WTC11 (cell line): ENCODE measurements at regions not wholly inside any gene's neighbourhood (a gene's known extent, or its start where the extent isn't known, plus 50 kb on each side); places are given as distances from the start of the nearest gene placed in this dataset.

Experiments
- ATAC-seq: fragments of 200-7000 bp; cut with Tn5 transposase; 2 replicates; pipeline ENCODE4 v1.10.0; 2021; ENCODE audit warnings: mild to moderate bottlenecking, moderate library complexity
- CTCF ChIA-PET: fragments of 300-600 bp; sonication (Branson Sonifier 250); formaldehyde crosslinking; loops from one replicate; lab custom pipeline; 2021; ENCODE audit warnings: antibody characterized with exemption; lab: Charles Lee
- POLR2A ChIA-PET: fragments of 350-600 bp; sonication (Branson Sonifier 250); formaldehyde crosslinking; loops from one replicate; lab custom pipeline; 2021; ENCODE audit warnings: antibody characterized with exemption; lab: Charles Lee
- DNase-seq: peaks from one replicate; pipeline ENCODE4 v3.0.0; 2021; ENCODE audit warnings: low spot score
- H3K27ac Mint-ChIP-seq: 2 replicates; pipeline ENCODE4 v1.8.0; 2021; ENCODE audit warnings: mixed read lengths
- H3K27me3 Mint-ChIP-seq: 2 replicates; pipeline ENCODE4 v1.8.0; 2021; ENCODE audit warnings: low read depth, mild to moderate bottlenecking, moderate library complexity, mixed read lengths
- H3K36me3 Mint-ChIP-seq: 2 replicates; pipeline ENCODE4 v1.8.0; 2021; ENCODE audit warnings: mixed read lengths
- H3K4me1 Mint-ChIP-seq: 2 replicates; pipeline ENCODE4 v1.8.0; 2022; ENCODE audit warnings: mixed read lengths
- H3K4me3 Mint-ChIP-seq: 2 replicates; pipeline ENCODE4 v1.8.0; 2021; ENCODE audit warnings: mild to moderate bottlenecking, moderate library complexity, mixed read lengths
- H3K9me3 Mint-ChIP-seq: 2 replicates; pipeline ENCODE4 v1.8.0; 2021; ENCODE audit warnings: mixed read lengths
- CBFB ChIP-seq: sonication (generic); formaldehyde crosslinking; IDR thresholded peaks from 2 replicates; pipeline ENCODE4 v1.8.1; 2022; ENCODE audit warnings: mild to moderate bottlenecking, low read depth, missing genetic modification reagents
- CREM ChIP-seq: sonication (generic); formaldehyde crosslinking; IDR thresholded peaks from 2 replicates; pipeline ENCODE4 v1.8.1; 2022; ENCODE audit warnings: mild to moderate bottlenecking, missing genetic modification reagents, moderate library complexity
- ELF4 ChIP-seq: sonication (generic); formaldehyde crosslinking; IDR thresholded peaks from 2 replicates; pipeline ENCODE4 v1.8.1; 2022; ENCODE audit warnings: low read depth, mild to moderate bottlenecking, moderate library complexity, missing genetic modification reagents
- FOXP1 ChIP-seq: sonication (generic); formaldehyde crosslinking; IDR thresholded peaks from 2 replicates; pipeline ENCODE4 v1.8.0; 2022; ENCODE audit warnings: missing genetic modification reagents, mild to moderate bottlenecking, moderate library complexity, borderline replicate concordance
- GABPB1 ChIP-seq: sonication (generic); formaldehyde crosslinking; IDR thresholded peaks from 2 replicates; pipeline ENCODE4 v1.8.1; 2023; ENCODE audit warnings: mild to moderate bottlenecking, missing genetic modification reagents
- JAZF1 ChIP-seq: fragments of 250-450 bp; sonication (Bioruptor Pico); IDR thresholded peaks from 2 replicates; pipeline ENCODE4 v1.9.0; 2021; ENCODE audit warnings: moderate library complexity, mild to moderate bottlenecking, inconsistent platforms
- KAT7 ChIP-seq: sonication (generic); formaldehyde crosslinking; IDR thresholded peaks from 2 replicates; pipeline ENCODE4 v1.8.1; 2023; ENCODE audit warnings: missing genetic modification reagents, mild to moderate bottlenecking, borderline replicate concordance
- MXD4 ChIP-seq: fragments of 250-450 bp; sonication (Bioruptor Pico); IDR thresholded peaks from 2 replicates; pipeline ENCODE4 v1.8.0; 2021; ENCODE audit warnings: mild to moderate bottlenecking, moderate library complexity, borderline replicate concordance
- NFATC4 ChIP-seq: fragments of 250-450 bp; sonication (Bioruptor Pico); IDR thresholded peaks from 2 replicates; pipeline ENCODE4 v1.9.0; 2021; ENCODE audit warnings: mild to moderate bottlenecking
- NFE2L1 ChIP-seq: sonication (generic); formaldehyde crosslinking; IDR thresholded peaks from 2 replicates; pipeline ENCODE4 v1.8.1; 2023; ENCODE audit warnings: missing genetic modification reagents
- NFYB ChIP-seq: sonication (generic); formaldehyde crosslinking; conservative IDR thresholded peaks from 2 replicates; pipeline ENCODE4 v1.8.0; 2022; ENCODE audit warnings: low read depth, missing genetic modification reagents
- NR2C2 ChIP-seq: sonication (generic); formaldehyde crosslinking; IDR thresholded peaks from 2 replicates; pipeline ENCODE4 v1.8.0; 2022; ENCODE audit warnings: mild to moderate bottlenecking, missing genetic modification reagents
- RORB ChIP-seq: fragments of 250-450 bp; sonication (Bioruptor Pico); IDR thresholded peaks from 2 replicates; pipeline ENCODE4 v1.9.0; 2021; ENCODE audit warnings: mild to moderate bottlenecking
- SMAD4 ChIP-seq: sonication (generic); formaldehyde crosslinking; IDR thresholded peaks from 2 replicates; pipeline ENCODE4 v1.8.0; 2022; ENCODE audit warnings: mild to moderate bottlenecking, missing genetic modification reagents
- TEAD4 ChIP-seq: sonication (generic); formaldehyde crosslinking; IDR thresholded peaks from 2 replicates; pipeline ENCODE4 v1.8.0; 2022; ENCODE audit warnings: mild to moderate bottlenecking, missing genetic modification reagents
- ZNF138 ChIP-seq: sonication (generic); formaldehyde crosslinking; conservative IDR thresholded peaks from 2 replicates; pipeline ENCODE4 v1.8.1; 2022; ENCODE audit warnings: mild to moderate bottlenecking, moderate library complexity, missing genetic modification reagents
- ZNF396 ChIP-seq: fragments of 250-450 bp; sonication (Bioruptor Pico); IDR thresholded peaks from 2 replicates; pipeline ENCODE4 v1.8.0; 2021; ENCODE audit warnings: mild to moderate bottlenecking, moderate library complexity, borderline replicate concordance
- TF ChIP-seq, protein P1 (sequence below): sonication (generic); formaldehyde crosslinking; IDR thresholded peaks from 2 replicates; pipeline ENCODE4 v1.8.1; 2022; ENCODE audit warnings: mild to moderate bottlenecking, moderate library complexity, missing genetic modification reagents
- TF ChIP-seq, protein P2 (sequence below): sonication (generic); formaldehyde crosslinking; conservative IDR thresholded peaks from 2 replicates; pipeline ENCODE4 v1.8.1; 2022; ENCODE audit warnings: mild to moderate bottlenecking, missing genetic modification reagents
- TF ChIP-seq, protein P3 (sequence below): sonication (generic); formaldehyde crosslinking; IDR thresholded peaks from 2 replicates; pipeline ENCODE4 v1.8.1; 2022; ENCODE audit warnings: low read depth, mild to moderate bottlenecking, moderate library complexity, missing genetic modification reagents, borderline replicate concordance
- TF ChIP-seq, protein P4 (sequence below): sonication (generic); formaldehyde crosslinking; IDR thresholded peaks from 2 replicates; pipeline ENCODE4 v1.8.0; 2022; ENCODE audit warnings: mild to moderate bottlenecking, missing genetic modification reagents
- TF ChIP-seq, protein P5 (sequence below): sonication (generic); formaldehyde crosslinking; IDR thresholded peaks from 2 replicates; pipeline ENCODE4 v1.8.1; 2022; ENCODE audit warnings: low read depth, missing genetic modification reagents, borderline replicate concordance
- TF ChIP-seq, protein P6 (sequence below): sonication (generic); formaldehyde crosslinking; IDR thresholded peaks from 2 replicates; pipeline ENCODE4 v1.8.1; 2023; ENCODE audit warnings: mild to moderate bottlenecking, missing genetic modification reagents
- TF ChIP-seq, protein P7 (sequence below): sonication (generic); formaldehyde crosslinking; IDR thresholded peaks from 2 replicates; pipeline ENCODE4 v1.8.1; 2023; ENCODE audit warnings: mild to moderate bottlenecking, missing genetic modification reagents

DNA sequence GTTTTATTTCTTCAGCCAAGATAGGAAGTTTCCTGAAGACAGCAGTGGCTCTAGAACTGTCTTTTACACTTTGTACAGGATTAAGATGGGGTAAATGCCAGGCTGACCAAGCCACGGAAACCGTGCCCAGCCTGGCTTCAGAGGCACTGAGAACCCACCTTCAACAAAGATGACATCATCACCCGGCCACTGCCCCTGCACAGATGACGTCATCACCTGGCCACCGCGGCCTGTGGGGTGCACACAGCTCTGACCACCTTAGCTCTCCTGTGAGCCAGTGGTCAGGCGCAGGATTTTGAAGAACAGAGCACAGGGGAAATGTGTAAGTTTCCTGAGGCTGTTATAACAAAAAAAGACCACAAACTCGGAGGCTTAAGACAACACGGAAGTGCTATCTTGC lies 486.4 kb upstream of the MKI67 start:
- Mint-ChIP-seq H3K4me3 (no peak overlapping the region), H3K9me3 (peaks cover 5% of the 10 kb centered on the region; the same call in 1 of the 2 replicates), H3K27ac (no peak overlapping the region), H3K4me1 (no peaks in the 10 kb centered on the region), H3K27me3 (no peaks in the 10 kb centered on the region), H3K36me3 (no peaks in the 10 kb centered on the region)
- ATAC-seq = no peak
- DNase-seq = no peak
- TF ChIP-seq KAT7 (CRISPR knock-in tag) (no peak), RORB (no peak), ELF4 (no peak), FOXP1 (CRISPR knock-in tag) (no peak), GABPB1 (no peak), ZNF138 (CRISPR knock-in tag) (no peak), CBFB (no peak), MXD4 (CRISPR knock-in tag) (no peak), NFATC4 (CRISPR knock-in tag) (no peak)
- TF ChIP-seq, protein P1, sequence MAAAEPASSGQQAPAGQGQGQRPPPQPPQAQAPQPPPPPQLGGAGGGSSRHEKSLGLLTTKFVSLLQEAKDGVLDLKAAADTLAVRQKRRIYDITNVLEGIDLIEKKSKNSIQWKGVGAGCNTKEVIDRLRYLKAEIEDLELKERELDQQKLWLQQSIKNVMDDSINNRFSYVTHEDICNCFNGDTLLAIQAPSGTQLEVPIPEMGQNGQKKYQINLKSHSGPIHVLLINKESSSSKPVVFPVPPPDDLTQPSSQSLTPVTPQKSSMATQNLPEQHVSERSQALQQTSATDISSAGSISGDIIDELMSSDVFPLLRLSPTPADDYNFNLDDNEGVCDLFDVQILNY = no peak
- TF ChIP-seq, protein P2, sequence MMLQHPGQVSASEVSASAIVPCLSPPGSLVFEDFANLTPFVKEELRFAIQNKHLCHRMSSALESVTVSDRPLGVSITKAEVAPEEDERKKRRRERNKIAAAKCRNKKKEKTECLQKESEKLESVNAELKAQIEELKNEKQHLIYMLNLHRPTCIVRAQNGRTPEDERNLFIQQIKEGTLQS (CRISPR knock-in tag) = no peak
- TF ChIP-seq, protein P3, sequence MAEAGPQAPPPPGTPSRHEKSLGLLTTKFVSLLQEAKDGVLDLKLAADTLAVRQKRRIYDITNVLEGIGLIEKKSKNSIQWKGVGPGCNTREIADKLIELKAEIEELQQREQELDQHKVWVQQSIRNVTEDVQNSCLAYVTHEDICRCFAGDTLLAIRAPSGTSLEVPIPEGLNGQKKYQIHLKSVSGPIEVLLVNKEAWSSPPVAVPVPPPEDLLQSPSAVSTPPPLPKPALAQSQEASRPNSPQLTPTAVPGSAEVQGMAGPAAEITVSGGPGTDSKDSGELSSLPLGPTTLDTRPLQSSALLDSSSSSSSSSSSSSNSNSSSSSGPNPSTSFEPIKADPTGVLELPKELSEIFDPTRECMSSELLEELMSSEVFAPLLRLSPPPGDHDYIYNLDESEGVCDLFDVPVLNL (CRISPR knock-in tag) = no peak
- TF ChIP-seq, protein P4, sequence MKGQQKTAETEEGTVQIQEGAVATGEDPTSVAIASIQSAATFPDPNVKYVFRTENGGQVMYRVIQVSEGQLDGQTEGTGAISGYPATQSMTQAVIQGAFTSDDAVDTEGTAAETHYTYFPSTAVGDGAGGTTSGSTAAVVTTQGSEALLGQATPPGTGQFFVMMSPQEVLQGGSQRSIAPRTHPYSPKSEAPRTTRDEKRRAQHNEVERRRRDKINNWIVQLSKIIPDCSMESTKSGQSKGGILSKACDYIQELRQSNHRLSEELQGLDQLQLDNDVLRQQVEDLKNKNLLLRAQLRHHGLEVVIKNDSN = no peak
- TF ChIP-seq, protein P5, sequence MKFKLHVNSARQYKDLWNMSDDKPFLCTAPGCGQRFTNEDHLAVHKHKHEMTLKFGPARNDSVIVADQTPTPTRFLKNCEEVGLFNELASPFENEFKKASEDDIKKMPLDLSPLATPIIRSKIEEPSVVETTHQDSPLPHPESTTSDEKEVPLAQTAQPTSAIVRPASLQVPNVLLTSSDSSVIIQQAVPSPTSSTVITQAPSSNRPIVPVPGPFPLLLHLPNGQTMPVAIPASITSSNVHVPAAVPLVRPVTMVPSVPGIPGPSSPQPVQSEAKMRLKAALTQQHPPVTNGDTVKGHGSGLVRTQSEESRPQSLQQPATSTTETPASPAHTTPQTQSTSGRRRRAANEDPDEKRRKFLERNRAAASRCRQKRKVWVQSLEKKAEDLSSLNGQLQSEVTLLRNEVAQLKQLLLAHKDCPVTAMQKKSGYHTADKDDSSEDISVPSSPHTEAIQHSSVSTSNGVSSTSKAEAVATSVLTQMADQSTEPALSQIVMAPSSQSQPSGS (CRISPR knock-in tag) = no peak
- ChIA-PET POLR2A (no interaction called here), CTCF (no interaction called here)

DNA sequence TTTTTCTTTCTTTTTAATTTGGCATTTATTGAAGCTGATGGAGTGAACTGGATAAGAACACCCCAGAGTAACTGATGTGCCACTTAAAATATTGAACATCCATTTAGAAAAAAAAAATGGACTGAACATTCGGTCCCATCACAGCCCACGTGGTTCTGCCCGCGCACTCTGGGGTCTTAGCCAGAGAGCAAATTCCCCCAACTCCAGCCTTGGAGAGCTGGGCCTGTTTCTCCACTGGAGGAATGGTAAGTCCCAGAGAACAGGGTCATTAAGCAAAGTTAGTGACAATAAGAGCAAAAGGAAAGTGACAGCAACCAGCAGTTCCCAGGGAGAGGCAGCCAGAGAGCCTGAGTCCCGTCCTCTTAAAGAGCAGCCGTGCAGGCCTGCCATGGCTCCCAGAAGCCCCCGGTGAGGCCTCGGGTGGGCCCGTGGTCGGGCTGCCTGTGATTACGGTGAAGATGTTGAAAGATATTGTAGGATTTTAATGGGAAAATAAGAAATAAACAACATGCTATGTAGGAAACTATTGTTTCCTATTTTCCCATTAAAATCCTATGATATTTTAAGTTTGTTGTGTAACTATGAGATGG lies 487.9 kb upstream of the MKI67 start:
- ATAC-seq (no peak), DNase-seq (no peak)
- Mint-ChIP-seq H3K27me3 (no peaks in the 10 kb centered on the region), H3K4me1 (no peaks in the 10 kb centered on the region), H3K27ac (no peak overlapping the region), H3K4me3 (no peak overlapping the region), H3K9me3 (peaks cover 5% of the 10 kb centered on the region; the same call in 1 of the 2 replicates), H3K36me3 (no peaks in the 10 kb centered on the region)
- CTCF ChIA-PET = interaction anchor here (0.6 kb wide), 1 partner anchor 66 kb away, joined by 3 read pairs; no protein-coding TSS in a partner anchor
- POLR2A ChIA-PET = no interaction called here
- TF ChIP-seq NFATC4 (CRISPR knock-in tag) (no peak), ZNF396 (CRISPR knock-in tag) (no peak), TEAD4 (CRISPR knock-in tag) (no peak), NFYB (no peak), CREM (CRISPR knock-in tag) (no peak), NFE2L1 (CRISPR knock-in tag) (no peak), SMAD4 (no peak), NR2C2 (CRISPR knock-in tag) (no peak), JAZF1 (no peak)
- TF ChIP-seq, protein P6, sequence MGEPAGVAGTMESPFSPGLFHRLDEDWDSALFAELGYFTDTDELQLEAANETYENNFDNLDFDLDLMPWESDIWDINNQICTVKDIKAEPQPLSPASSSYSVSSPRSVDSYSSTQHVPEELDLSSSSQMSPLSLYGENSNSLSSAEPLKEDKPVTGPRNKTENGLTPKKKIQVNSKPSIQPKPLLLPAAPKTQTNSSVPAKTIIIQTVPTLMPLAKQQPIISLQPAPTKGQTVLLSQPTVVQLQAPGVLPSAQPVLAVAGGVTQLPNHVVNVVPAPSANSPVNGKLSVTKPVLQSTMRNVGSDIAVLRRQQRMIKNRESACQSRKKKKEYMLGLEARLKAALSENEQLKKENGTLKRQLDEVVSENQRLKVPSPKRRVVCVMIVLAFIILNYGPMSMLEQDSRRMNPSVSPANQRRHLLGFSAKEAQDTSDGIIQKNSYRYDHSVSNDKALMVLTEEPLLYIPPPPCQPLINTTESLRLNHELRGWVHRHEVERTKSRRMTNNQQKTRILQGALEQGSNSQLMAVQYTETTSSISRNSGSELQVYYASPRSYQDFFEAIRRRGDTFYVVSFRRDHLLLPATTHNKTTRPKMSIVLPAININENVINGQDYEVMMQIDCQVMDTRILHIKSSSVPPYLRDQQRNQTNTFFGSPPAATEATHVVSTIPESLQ (CRISPR knock-in tag) = no peak
- TF ChIP-seq, protein P7, sequence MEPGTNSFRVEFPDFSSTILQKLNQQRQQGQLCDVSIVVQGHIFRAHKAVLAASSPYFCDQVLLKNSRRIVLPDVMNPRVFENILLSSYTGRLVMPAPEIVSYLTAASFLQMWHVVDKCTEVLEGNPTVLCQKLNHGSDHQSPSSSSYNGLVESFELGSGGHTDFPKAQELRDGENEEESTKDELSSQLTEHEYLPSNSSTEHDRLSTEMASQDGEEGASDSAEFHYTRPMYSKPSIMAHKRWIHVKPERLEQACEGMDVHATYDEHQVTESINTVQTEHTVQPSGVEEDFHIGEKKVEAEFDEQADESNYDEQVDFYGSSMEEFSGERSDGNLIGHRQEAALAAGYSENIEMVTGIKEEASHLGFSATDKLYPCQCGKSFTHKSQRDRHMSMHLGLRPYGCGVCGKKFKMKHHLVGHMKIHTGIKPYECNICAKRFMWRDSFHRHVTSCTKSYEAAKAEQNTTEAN (CRISPR knock-in tag) = no peak
